ENCODE measurements at regions not wholly inside any gene's neighbourhood (a gene's known extent, or its start where the extent isn't known, plus 50 kb on each side); places are given as distances from the start of the nearest gene placed in this dataset.

DNA sequence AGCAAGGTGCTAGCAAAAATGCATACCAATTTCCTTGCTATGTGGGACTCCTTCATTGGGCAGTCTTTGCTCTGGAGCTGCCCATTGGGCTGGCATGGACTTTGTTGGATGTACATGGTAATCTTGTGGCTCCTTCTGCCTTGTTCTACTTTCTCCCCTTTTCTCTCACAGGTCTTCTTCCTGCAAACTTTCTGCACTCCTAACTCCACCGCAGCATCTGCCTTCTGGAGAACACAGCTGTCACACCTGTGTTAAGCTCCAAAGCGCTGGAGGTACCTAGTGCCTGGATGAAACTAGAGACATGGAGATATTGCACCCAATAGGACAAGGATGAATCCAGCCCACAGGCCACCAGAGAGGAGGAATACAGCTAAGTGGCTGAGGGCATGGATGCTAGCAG lies 60.7 kb upstream of the CCND2 start:
- no peak overlapping the region for H3K14ac ChIP-seq (ENCODE audit: low read length)
- H2BK15ac ChIP-seq (ENCODE audit: low read length) = no peak overlapping the region
- no peaks in the 10 kb centered on the region for H3K9me3 ChIP-seq (replicated peaks in 1 of 2; ENCODE audit: control insufficient read depth in 2 of 2, insufficient read depth in 1 of 2, low read depth in 1 of 2, low read length in 2 of 2)
- no peak overlapping the region for H4K8ac ChIP-seq (ENCODE audit: low read depth, low read length)
- H3K36me3 ChIP-seq (replicated peaks in 1 of 2; ENCODE audit: control insufficient read depth in 2 of 2, insufficient read depth in 2 of 2, low read length in 2 of 2) = no peaks in the 10 kb centered on the region
- no peak overlapping the region for H2AK5ac ChIP-seq (ENCODE audit: low read depth, low read length)
- H3K27ac ChIP-seq (replicated peaks; ENCODE audit: low read length) = no peak overlapping the region
- no peak overlapping the region for H3K4me3 ChIP-seq (ENCODE audit: low read length in 2 of 2)
- H3K23ac ChIP-seq (ENCODE audit: low read depth, low read length, poor library complexity) = no peak overlapping the region
- H3K18ac ChIP-seq (ENCODE audit: low read length) = peak overlapping the region; percentile 38
- H3K4me2 ChIP-seq (ENCODE audit: insufficient read depth, low read length, poor library complexity, severe bottlenecking) = no peak overlapping the region
- no peak overlapping the region for H2BK12ac ChIP-seq (ENCODE audit: low read length)
- no peaks in the 10 kb centered on the region for H3K4me1 ChIP-seq (ENCODE audit: control insufficient read depth in 2 of 2, insufficient read depth in 1 of 2, low read depth in 1 of 2, low read length in 2 of 2)
- WGBS, 2 donors (ENCODE audit: extremely low coverage in 2 of 2, insufficient read length in 2 of 2, insufficient replicate concordance in 1 of 2) = no CpG with 5 or more reads among the region's 2 CpGs
- no peaks in the 10 kb centered on the region for H3K79me1 ChIP-seq (ENCODE audit: low read depth, low read length)
- H3K4ac ChIP-seq (ENCODE audit: low read length) = no peak overlapping the region
- H3K27me3 ChIP-seq (ENCODE audit: control insufficient read depth in 3 of 3, insufficient read depth in 3 of 3, low read depth in 1 of 3, low read length in 3 of 3) = peaks cover 0 to 14% (median 0%) of the 10 kb centered on the region in 3 experiments
- no peak overlapping the region for H2BK120ac ChIP-seq (ENCODE audit: low read depth, low read length)
- no peak overlapping the region for H3K9ac ChIP-seq (ENCODE audit: low read depth, low read length, poor library complexity)
- H4K91ac ChIP-seq (ENCODE audit: low read depth, low read length, poor library complexity) = no peak overlapping the region
- no peak overlapping the region for H2AFZ ChIP-seq (ENCODE audit: low read length)
- no peak overlapping the region for H2BK5ac ChIP-seq (ENCODE audit: low read length)
- no peak for DNase-seq (ENCODE audit: low spot score)

DNA sequence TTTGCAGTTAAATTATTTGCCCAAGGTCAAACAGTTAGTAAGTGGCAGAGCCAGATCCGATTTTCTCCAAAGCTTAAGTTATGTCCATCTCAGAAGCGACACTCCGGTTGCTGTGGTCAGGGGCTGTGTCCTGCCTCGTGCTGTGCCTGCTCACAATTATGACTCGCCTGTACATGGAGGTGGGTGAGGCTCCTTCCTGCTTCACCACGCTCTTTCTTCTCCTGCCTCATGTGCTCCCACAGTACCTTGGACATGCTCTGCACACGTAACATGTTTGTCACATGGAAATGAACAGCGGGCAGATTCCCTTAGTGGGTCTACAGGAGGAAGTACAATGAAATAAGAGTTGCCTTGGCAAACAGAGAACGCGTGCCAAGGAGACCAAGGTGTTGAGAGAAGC lies 62.2 kb upstream of the CCND2 start:
- H2BK12ac ChIP-seq (ENCODE audit: low read length) = no peak overlapping the region
- no CpG with 5 or more reads among the region's 10 CpGs for WGBS, 2 donors (ENCODE audit: extremely low coverage in 2 of 2, insufficient read length in 2 of 2, insufficient replicate concordance in 1 of 2)
- no peak overlapping the region for H3K4ac ChIP-seq (ENCODE audit: low read length)
- H2AK5ac ChIP-seq (ENCODE audit: low read depth, low read length) = no peak overlapping the region
- H3K9me3 ChIP-seq (replicated peaks in 1 of 2; ENCODE audit: control insufficient read depth in 2 of 2, insufficient read depth in 1 of 2, low read depth in 1 of 2, low read length in 2 of 2) = no peaks in the 10 kb centered on the region
- H3K14ac ChIP-seq (ENCODE audit: low read length) = no peak overlapping the region
- no peak for DNase-seq (ENCODE audit: low spot score)
- no peak overlapping the region for H4K8ac ChIP-seq (ENCODE audit: low read depth, low read length)
- H3K79me1 ChIP-seq (ENCODE audit: low read depth, low read length) = no peaks in the 10 kb centered on the region
- H2BK15ac ChIP-seq (ENCODE audit: low read length) = no peak overlapping the region
- H2BK120ac ChIP-seq (ENCODE audit: low read depth, low read length) = no peak overlapping the region
- no peak overlapping the region for H2AFZ ChIP-seq (ENCODE audit: low read length)
- H2BK5ac ChIP-seq (ENCODE audit: low read length) = no peak overlapping the region
- peaks cover 0 to 15% (median 0%) of the 10 kb centered on the region in 3 experiments for H3K27me3 ChIP-seq (ENCODE audit: control insufficient read depth in 3 of 3, insufficient read depth in 3 of 3, low read depth in 1 of 3, low read length in 3 of 3)
- H3K9ac ChIP-seq (ENCODE audit: low read depth, low read length, poor library complexity) = no peak overlapping the region
- no peak overlapping the region for H3K23ac ChIP-seq (ENCODE audit: low read depth, low read length, poor library complexity)
- no peak overlapping the region for H3K18ac ChIP-seq (ENCODE audit: low read length)
- no peak overlapping the region for H3K4me3 ChIP-seq (ENCODE audit: low read length in 2 of 2)
- no peaks in the 10 kb centered on the region for H3K4me1 ChIP-seq (ENCODE audit: control insufficient read depth in 2 of 2, insufficient read depth in 1 of 2, low read depth in 1 of 2, low read length in 2 of 2)
- H3K27ac ChIP-seq (replicated peaks; ENCODE audit: low read length) = no peak overlapping the region
- no peak overlapping the region for H4K91ac ChIP-seq (ENCODE audit: low read depth, low read length, poor library complexity)
- no peaks in the 10 kb centered on the region for H3K36me3 ChIP-seq (replicated peaks in 1 of 2; ENCODE audit: control insufficient read depth in 2 of 2, insufficient read depth in 2 of 2, low read length in 2 of 2)
- H3K4me2 ChIP-seq (ENCODE audit: insufficient read depth, low read length, poor library complexity, severe bottlenecking) = no peak overlapping the region

DNA sequence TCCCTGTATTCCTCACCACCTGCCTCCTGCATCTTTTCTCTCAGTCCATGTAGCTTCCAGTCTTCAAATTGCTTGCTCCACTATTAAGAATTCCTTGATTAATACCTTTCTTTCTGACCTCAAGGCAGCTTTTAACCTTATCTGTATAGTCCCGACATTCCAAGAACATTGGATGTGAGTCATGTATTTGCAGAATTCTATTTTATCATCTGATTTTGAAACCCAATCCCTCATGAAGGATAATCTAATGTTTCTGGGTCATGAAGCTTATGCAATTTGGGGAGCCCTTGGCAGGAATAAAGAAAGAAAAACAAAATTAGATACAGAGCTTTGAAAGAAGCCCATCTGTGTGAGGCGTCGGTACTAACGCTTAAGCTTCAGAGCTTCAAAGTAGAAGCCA lies 63.4 kb upstream of the CCND2 start:
- DNase-seq (ENCODE audit: low spot score) = no peak
- no peak overlapping the region for H2BK120ac ChIP-seq (ENCODE audit: low read depth, low read length)

DNA sequence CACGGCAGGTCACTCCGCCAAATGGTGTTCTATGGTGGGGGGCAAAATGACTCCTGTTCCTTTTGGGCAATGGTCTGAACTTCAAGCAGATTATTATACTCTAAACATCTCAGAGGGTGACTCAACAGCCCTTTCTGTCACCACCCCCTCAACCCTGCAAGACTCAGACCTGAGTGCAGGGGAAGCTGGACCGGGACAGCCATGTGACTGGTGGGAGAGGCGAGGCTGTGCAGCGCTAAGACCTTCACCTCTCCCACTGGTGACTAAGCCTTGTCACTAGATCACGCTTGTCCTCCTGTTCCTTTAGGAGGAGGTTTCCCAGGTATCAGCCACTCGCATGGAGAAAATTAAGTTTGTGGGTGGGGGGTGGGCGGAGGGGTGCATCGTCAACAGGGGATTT lies 67.1 kb upstream of the CCND2 start:
- no peak overlapping the region for H3K9ac ChIP-seq (ENCODE audit: low read depth, low read length, poor library complexity)
- H3K27me3 ChIP-seq (ENCODE audit: control insufficient read depth in 3 of 3, insufficient read depth in 3 of 3, low read depth in 1 of 3, low read length in 3 of 3) = peaks cover 0 to 24% (median 0%) of the 10 kb centered on the region in 3 experiments
- H2BK120ac ChIP-seq (ENCODE audit: low read depth, low read length) = no peak overlapping the region
- H3K23ac ChIP-seq (ENCODE audit: low read depth, low read length, poor library complexity) = no peak overlapping the region
- H2BK5ac ChIP-seq (ENCODE audit: low read length) = no peak overlapping the region
- H2AK5ac ChIP-seq (ENCODE audit: low read depth, low read length) = no peak overlapping the region
- H3K4me3 ChIP-seq (ENCODE audit: low read length in 2 of 2) = no peak overlapping the region
- H2AFZ ChIP-seq (ENCODE audit: low read length) = no peak overlapping the region
- H3K4ac ChIP-seq (ENCODE audit: low read length) = no peak overlapping the region
- peaks cover 0 to 3% of the 10 kb centered on the region in 2 donors for H3K4me1 ChIP-seq (ENCODE audit: control insufficient read depth in 2 of 2, insufficient read depth in 1 of 2, low read depth in 1 of 2, low read length in 2 of 2)
- H3K36me3 ChIP-seq (replicated peaks in 1 of 2; ENCODE audit: control insufficient read depth in 2 of 2, insufficient read depth in 2 of 2, low read length in 2 of 2) = no peaks in the 10 kb centered on the region
- no peak overlapping the region for H3K4me2 ChIP-seq (ENCODE audit: insufficient read depth, low read length, poor library complexity, severe bottlenecking)
- H2BK15ac ChIP-seq (ENCODE audit: low read length) = no peak overlapping the region
- H3K9me3 ChIP-seq (replicated peaks in 1 of 2; ENCODE audit: control insufficient read depth in 2 of 2, insufficient read depth in 1 of 2, low read depth in 1 of 2, low read length in 2 of 2) = no peaks in the 10 kb centered on the region
- DNase-seq (ENCODE audit: low spot score) = no peak
- no peak overlapping the region for H2BK12ac ChIP-seq (ENCODE audit: low read length)
- H4K8ac ChIP-seq (ENCODE audit: low read depth, low read length) = no peak overlapping the region
- no peak overlapping the region for H3K14ac ChIP-seq (ENCODE audit: low read length)
- H3K18ac ChIP-seq (ENCODE audit: low read length) = no peak overlapping the region
- no peaks in the 10 kb centered on the region for H3K79me1 ChIP-seq (ENCODE audit: low read depth, low read length)
- WGBS, 2 donors (ENCODE audit: extremely low coverage in 2 of 2, insufficient read length in 2 of 2, insufficient replicate concordance in 1 of 2) = no CpG with 5 or more reads among the region's 9 CpGs
- H4K91ac ChIP-seq (ENCODE audit: low read depth, low read length, poor library complexity) = no peak overlapping the region
- no peak overlapping the region for H3K27ac ChIP-seq (replicated peaks; ENCODE audit: low read length)

More for the DNA sequence above, 63.4 kb upstream of the CCND2 start:
- H3K9ac ChIP-seq (ENCODE audit: low read depth, low read length, poor library complexity) = no peak overlapping the region
- no peak overlapping the region for H3K27ac ChIP-seq (replicated peaks; ENCODE audit: low read length)
- H3K4me2 ChIP-seq (ENCODE audit: insufficient read depth, low read length, poor library complexity, severe bottlenecking) = no peak overlapping the region
- no peak overlapping the region for H2AFZ ChIP-seq (ENCODE audit: low read length)
- H4K91ac ChIP-seq (ENCODE audit: low read depth, low read length, poor library complexity) = no peak overlapping the region
- H3K14ac ChIP-seq (ENCODE audit: low read length) = no peak overlapping the region
- no peak overlapping the region for H2BK12ac ChIP-seq (ENCODE audit: low read length)
- H3K4ac ChIP-seq (ENCODE audit: low read length) = no peak overlapping the region
- H3K4me3 ChIP-seq (ENCODE audit: low read length in 2 of 2) = no peak overlapping the region
- H3K79me1 ChIP-seq (ENCODE audit: low read depth, low read length) = no peaks in the 10 kb centered on the region
- no peak overlapping the region for H2BK15ac ChIP-seq (ENCODE audit: low read length)
- no CpG with 5 or more reads among the region's 4 CpGs for WGBS, 2 donors (ENCODE audit: extremely low coverage in 2 of 2, insufficient read length in 2 of 2, insufficient replicate concordance in 1 of 2)
- H3K23ac ChIP-seq (ENCODE audit: low read depth, low read length, poor library complexity) = no peak overlapping the region
- no peaks in the 10 kb centered on the region for H3K4me1 ChIP-seq (ENCODE audit: control insufficient read depth in 2 of 2, insufficient read depth in 1 of 2, low read depth in 1 of 2, low read length in 2 of 2)
- no peak overlapping the region for H2AK5ac ChIP-seq (ENCODE audit: low read depth, low read length)
- H3K9me3 ChIP-seq (replicated peaks in 1 of 2; ENCODE audit: control insufficient read depth in 2 of 2, insufficient read depth in 1 of 2, low read depth in 1 of 2, low read length in 2 of 2) = no peaks in the 10 kb centered on the region
- H3K36me3 ChIP-seq (replicated peaks in 1 of 2; ENCODE audit: control insufficient read depth in 2 of 2, insufficient read depth in 2 of 2, low read length in 2 of 2) = no peaks in the 10 kb centered on the region
- no peak overlapping the region for H4K8ac ChIP-seq (ENCODE audit: low read depth, low read length)
- H3K18ac ChIP-seq (ENCODE audit: low read length) = no peak overlapping the region
- H3K27me3 ChIP-seq (ENCODE audit: control insufficient read depth in 3 of 3, insufficient read depth in 3 of 3, low read depth in 1 of 3, low read length in 3 of 3) = peaks cover 0 to 20% (median 0%) of the 10 kb centered on the region in 3 experiments
- H2BK5ac ChIP-seq (ENCODE audit: low read length) = no peak overlapping the region
